Glomerular visceral epithelial cell (primary cell): ENCODE measurements at regions not wholly inside any gene's neighbourhood (a gene's known extent, or its start where the extent isn't known, plus 50 kb on each side); places are given as distances from the start of the nearest gene placed in this dataset.

Source experiments
- DNase-seq: peaks from one replicate; pipeline ENCODE4 v3.0.0-alpha.2; 2016; ENCODE audit errors: extremely low spot score

DNA sequence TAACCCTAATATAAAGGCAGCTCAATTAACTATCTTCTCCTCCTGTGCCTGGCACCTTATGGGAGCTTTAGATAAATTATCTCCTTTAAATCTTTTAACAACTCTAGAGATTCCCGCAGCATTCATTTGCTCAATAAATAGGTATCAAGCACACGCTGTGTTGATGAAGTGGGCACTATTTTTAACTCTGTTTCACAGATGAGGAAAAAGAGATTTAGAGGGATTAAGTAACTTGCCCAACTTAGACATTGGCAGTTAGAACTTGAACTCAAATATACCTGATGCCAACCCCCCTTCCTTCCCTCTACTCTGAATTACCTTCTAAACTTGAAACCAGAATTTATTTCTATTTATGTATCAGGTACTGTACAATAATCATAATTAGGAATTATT, 112.4 kb downstream of the SH3TC2 start:
- DNase-seq, result no peak

DNA sequence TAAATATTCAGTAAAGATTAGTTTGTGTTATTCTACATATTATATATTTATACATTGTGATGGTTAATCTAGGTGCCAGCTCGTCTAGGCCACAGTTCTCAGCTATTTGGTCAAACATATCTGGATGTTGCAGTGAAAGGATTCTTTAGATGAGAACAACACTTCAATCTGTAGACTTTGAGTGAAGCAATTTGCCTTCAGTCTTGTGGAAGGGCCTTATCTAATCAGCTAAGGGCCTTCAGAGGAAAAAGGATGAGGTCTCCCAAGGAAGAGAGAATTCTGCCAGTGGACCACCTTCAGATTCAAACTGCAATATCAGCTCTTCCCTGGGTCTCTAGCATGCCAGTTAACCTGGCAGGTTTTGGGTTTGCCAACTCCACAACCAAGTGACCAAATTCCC, 112.0 kb downstream of the SH3TC2 start:
- DNase-seq, result no peak

- no peak for DNase-seq
Observed at GRCh38 chr5:148951612-148952011, 111.2 kb downstream of the SH3TC2 start.

DNA sequence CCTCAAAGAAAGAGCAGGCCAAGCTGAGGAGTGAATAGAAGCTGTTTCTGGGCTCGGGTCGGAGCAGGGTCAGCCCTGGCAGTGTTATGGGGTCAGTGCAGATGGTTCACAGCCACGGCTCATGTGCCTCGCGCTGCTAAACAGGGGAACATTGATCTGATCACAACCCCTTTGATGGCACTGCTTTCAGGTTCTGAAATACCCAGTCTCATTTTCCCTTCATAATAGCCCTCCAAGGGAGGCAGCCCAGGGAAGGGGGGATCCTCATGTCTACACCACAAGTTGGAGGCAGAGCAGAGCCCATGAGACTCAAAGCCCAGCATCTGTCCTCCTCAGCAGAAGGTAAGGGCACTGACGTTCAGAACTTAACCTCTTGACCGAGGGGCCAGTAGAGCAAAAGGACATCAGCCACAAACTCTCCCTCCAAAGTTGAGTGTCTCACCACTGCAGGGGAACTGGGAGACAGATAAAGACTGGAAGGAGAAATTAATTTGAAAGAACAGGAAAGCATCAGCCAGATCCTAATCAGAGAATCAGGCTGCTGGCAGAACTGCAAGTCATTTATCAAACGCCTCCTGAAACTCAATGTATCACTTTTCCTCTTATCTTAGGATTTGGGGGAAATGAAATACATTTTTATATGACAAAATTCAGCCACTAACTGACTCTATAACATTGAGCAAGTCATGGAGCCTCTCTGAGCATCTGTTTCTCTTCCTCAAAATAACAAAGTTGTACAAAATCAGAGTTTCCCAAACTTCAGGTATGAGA, 110.6 kb downstream of the SH3TC2 start:
- DNase-seq, result no peak

DNA sequence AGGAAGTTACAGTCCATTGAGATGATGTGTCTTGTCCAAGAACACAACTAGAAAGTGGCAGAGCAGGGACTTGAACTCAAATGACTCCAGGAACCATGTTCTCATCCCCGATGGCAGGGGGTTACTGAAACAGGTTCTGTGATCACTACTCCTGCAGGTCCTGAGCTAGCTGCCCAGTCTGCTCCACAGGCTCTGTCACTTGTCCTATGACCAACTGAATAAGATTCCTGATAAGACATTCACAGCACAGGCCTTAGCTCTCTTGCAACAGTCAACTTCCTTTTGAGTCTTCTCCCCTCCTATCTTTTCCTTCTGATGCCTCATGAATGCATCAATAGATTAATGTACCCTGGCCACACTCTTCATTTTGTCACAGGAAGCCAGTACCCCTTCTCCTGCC, 109.2 kb downstream of the SH3TC2 start:
- DNase-seq, result no peak
